ENCODE measurements at regions not wholly inside any gene's neighbourhood (a gene's known extent, or its start where the extent isn't known, plus 50 kb on each side); places are given as distances from the start of the nearest gene placed in this dataset.
A peak's percentile ranks its signal among the peaks of the same experiment; 100 is the strongest.

DNA sequence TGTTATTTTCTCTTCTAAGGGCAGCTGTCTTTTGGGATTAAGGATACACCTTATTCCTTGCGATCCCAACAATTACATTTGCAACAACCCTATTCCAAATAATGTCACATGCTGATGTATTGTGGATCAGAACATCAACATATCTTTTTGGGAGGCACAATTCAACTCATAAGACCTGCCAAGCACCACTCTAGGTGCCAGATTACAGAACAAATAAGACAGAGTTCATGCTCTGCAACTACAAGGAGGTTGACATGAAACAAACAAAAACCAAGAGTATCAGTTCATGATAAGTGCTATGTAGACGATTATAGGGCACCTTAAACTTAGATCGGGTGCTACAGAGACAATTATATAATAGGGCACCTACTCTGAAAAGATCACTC is 203.2 kb upstream of the SGK1 start:
- ATAC-seq (no peak), DNase-seq (no peak)
- Mint-ChIP-seq H3K4me1 (peaks cover 14% of the 10 kb centered on the region), H3K27me3 (no peaks in the 10 kb centered on the region), H3K27ac (peak overlapping the region; percentile 83), H3K36me3 (ENCODE audit: low read depth) (no peaks in the 10 kb centered on the region), H3K4me3 (no peak overlapping the region)
- H3K9me3 ChIP-seq (ENCODE audit: control insufficient read depth, low read length, poor library complexity, severe bottlenecking), result no peaks in the 10 kb centered on the region

DNA sequence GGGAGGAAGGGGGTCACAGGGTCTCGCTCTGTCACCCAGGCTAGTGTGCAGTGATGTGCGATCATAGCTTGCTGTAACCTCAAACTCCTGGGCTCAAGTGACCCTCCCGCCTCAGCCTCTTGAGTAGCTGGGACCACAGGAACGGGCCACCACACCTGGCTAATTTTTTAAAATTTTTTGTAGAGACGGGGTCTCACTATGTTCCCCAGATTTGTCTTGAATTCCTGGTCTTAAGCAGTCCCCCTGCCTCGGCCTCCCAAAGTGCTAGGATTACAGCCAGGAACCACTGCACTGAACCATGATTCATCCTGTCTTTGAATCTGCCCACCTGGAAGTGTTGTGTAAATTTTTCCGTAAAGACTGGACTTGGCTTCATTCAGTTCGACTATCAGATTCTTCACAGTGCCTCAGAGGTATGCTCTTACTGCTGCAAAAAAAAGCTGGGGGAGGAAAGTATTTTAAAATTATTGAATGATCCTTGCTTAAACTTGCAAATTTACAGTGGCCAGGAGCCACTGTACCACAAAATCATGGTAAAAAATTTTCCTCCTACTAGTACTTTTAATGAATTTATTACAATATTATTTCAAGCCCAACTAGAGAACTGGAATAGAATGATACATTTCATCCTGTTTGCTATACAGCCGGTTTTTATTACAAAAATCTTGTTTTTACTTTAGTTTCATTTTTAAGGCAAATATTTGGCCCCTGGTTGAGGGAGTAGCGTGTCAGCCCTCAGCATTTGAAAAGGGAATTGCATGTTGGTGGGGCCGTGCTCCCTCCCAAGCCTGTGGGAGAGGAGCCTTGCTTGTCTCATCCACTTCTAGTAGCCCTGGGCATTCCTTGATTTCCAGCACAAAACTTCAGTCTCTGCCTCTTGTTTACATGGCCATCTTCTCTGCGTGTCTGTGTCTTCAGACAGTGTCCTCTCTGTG is 202.5 kb upstream of the SGK1 start:
- H3K27ac Mint-ChIP-seq, result peak overlapping the region; percentile 83
- H3K4me3 Mint-ChIP-seq, result no peak overlapping the region
- DNase-seq (no peak), ATAC-seq (no peak)
- H3K27me3 Mint-ChIP-seq, result no peaks in the 10 kb centered on the region
- H3K36me3 Mint-ChIP-seq (ENCODE audit: low read depth), result no peaks in the 10 kb centered on the region
- peaks cover 14% of the 10 kb centered on the region for H3K4me1 Mint-ChIP-seq
- no peaks in the 10 kb centered on the region for H3K9me3 ChIP-seq (ENCODE audit: control insufficient read depth, low read length, poor library complexity, severe bottlenecking)

DNA sequence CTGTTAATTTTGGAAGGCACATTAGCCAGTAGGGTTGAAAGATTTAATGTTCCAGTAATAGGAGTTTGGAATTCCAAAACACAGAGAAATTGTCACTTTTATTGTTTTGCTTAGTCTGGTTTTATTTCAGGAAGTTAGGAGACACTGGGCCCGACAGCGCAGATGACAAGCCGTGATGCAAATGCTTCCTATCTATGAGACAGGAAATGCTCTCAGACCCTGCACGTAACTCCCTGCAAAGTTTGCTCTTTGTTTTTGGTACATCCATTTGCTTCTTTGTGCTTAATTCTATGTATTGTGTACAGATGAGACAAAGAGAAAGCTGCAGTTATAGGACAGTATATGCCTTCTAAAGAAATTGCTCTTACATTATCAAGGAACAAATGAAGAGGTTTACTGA is 201.6 kb upstream of the SGK1 start:
- Mint-ChIP-seq H3K4me1 (peaks cover 14% of the 10 kb centered on the region), H3K36me3 (ENCODE audit: low read depth) (no peaks in the 10 kb centered on the region), H3K4me3 (peak overlapping the region; percentile 5), H3K27ac (peak overlapping the region; percentile 83), H3K27me3 (no peaks in the 10 kb centered on the region)
- no peaks in the 10 kb centered on the region for H3K9me3 ChIP-seq (ENCODE audit: control insufficient read depth, low read length, poor library complexity, severe bottlenecking)
- DNase-seq, result no peak
- ATAC-seq, result peak; percentile 93

DNA sequence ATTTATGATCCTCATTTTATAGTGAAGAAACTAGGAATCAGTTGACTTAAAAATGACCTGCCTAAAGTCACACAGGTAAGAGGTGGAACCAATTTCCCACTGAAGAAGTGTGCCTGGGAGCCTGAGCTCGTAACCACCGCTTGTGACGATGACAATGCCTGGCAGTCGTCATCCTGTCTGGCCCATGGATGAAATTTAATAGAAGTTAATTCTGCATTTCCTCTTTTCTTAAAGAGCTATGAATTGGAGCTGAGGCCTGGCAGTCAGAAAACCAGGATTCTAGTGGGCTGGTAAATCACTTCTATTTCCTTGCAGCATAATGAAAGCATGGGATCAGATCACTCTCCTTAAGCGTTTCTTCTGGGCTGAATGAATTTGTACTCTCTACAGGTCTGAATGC is 200.0 kb upstream of the SGK1 start:
- H3K4me1 Mint-ChIP-seq, result peaks cover 15% of the 10 kb centered on the region
- no peaks in the 10 kb centered on the region for H3K9me3 ChIP-seq (ENCODE audit: control insufficient read depth, low read length, poor library complexity, severe bottlenecking)
- no peaks in the 10 kb centered on the region for H3K27me3 Mint-ChIP-seq
- H3K36me3 Mint-ChIP-seq (ENCODE audit: low read depth), result no peaks in the 10 kb centered on the region
- H3K27ac Mint-ChIP-seq, result peak overlapping the region; percentile 83
- ATAC-seq (no peak), DNase-seq (no peak)
- H3K4me3 Mint-ChIP-seq, result no peak overlapping the region

DNA sequence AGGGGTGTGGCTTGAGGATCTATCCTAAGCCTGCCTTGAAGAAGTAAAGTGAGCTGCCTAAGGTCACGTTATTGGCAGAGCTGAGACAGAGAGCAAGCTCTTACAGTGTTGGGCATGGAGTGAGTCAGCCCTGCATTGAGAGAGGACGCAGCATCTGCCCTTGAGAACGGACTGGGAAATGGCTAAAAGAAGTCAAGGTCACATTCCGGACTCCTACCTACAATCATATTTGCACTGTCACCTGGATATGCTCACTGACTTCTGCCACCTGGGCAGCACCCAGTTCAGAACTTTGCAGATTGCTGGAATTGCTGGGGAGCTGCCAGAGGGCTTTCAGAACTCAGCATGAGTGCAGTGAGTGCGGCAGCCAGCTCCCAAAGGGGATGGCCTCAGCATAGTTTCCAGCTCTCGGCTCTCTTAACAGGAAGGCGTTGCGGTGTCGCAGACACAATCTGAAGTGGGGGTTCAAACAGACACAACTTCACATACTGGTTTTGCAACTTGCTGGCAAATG is 199.3 kb upstream of the SGK1 start:
- Mint-ChIP-seq H3K4me1 (peaks cover 14% of the 10 kb centered on the region), H3K4me3 (no peak overlapping the region), H3K36me3 (ENCODE audit: low read depth) (no peaks in the 10 kb centered on the region), H3K27me3 (no peaks in the 10 kb centered on the region), H3K27ac (peak overlapping the region; percentile 83)
- ATAC-seq (no peak), DNase-seq (no peak)
- no peaks in the 10 kb centered on the region for H3K9me3 ChIP-seq (ENCODE audit: control insufficient read depth, low read length, poor library complexity, severe bottlenecking)

DNA sequence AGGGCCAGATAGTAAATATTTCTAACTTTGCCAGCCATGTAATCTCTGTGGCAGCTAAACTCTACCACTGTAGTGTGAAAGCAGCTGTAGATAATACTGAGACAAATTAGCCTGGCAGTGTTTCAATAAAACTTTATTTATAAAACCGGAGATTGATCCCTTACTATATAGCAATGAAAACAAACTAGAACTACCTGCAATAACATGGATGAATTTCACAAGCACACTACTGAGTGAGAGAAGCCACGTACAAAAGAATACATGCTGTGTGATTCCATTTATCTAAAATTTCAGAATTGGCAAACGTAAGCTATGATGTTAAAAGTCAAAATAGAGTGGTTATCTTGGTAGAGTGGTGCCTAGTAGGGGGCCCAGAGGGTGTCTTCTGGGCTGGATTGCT is 198.7 kb upstream of the SGK1 start:
- Mint-ChIP-seq H3K27me3 (no peaks in the 10 kb centered on the region), H3K36me3 (ENCODE audit: low read depth) (no peaks in the 10 kb centered on the region), H3K27ac (no peak overlapping the region), H3K4me3 (no peak overlapping the region), H3K4me1 (peaks cover 16% of the 10 kb centered on the region)
- no peak for ATAC-seq
- no peaks in the 10 kb centered on the region for H3K9me3 ChIP-seq (ENCODE audit: control insufficient read depth, low read length, poor library complexity, severe bottlenecking)
- DNase-seq, result no peak

DNA sequence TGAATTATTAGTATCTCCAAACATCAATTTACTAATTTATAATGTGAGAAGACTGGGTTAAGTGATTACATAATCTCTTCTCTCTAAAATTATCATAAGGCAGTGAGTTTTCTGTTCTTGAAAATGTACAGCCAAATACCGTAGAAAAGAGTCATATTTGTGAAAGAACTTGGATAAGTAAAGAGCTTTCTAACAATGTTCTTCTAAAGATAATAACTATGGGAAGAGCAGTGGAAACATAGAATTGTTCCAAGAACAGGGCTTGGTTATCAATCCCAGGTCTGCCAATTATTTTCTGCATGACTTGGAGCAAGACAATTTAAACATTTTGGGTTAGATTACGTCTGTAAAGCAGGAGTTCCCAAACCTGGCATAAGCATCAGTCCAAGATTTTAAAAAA is 198.1 kb upstream of the SGK1 start:
- DNase-seq (no peak), ATAC-seq (no peak)
- Mint-ChIP-seq H3K4me1 (peaks cover 15% of the 10 kb centered on the region), H3K27ac (no peak overlapping the region), H3K36me3 (ENCODE audit: low read depth) (no peaks in the 10 kb centered on the region), H3K27me3 (no peaks in the 10 kb centered on the region), H3K4me3 (no peak overlapping the region)
- H3K9me3 ChIP-seq (ENCODE audit: control insufficient read depth, low read length, poor library complexity, severe bottlenecking), result no peaks in the 10 kb centered on the region

DNA sequence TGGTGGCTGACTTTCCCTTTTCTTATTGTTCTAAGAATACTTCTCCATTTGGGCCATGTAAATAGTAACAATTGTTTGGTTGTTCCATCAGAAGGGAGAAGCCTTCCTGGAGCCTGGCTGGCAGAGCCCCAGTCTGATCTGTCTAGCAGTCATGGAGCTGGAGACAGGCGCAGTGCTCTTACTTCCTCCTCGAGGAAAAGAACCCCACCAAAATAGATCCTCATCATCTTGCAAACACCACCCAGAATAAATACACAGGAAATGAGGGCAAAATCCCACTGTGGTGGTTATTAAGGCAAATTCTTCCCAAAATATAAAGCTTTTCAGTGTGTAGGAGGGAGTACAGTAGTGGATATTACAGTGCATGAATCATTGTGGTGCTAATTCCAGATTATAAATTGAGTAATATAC is 195.1 kb upstream of the SGK1 start:
- DNase-seq, result no peak
- Mint-ChIP-seq H3K27me3 (no peaks in the 10 kb centered on the region), H3K27ac (no peak overlapping the region), H3K4me1 (peaks cover 5% of the 10 kb centered on the region), H3K4me3 (no peak overlapping the region), H3K36me3 (ENCODE audit: low read depth) (no peaks in the 10 kb centered on the region)
- no peaks in the 10 kb centered on the region for H3K9me3 ChIP-seq (ENCODE audit: control insufficient read depth, low read length, poor library complexity, severe bottlenecking)
- no peak for ATAC-seq

DNA sequence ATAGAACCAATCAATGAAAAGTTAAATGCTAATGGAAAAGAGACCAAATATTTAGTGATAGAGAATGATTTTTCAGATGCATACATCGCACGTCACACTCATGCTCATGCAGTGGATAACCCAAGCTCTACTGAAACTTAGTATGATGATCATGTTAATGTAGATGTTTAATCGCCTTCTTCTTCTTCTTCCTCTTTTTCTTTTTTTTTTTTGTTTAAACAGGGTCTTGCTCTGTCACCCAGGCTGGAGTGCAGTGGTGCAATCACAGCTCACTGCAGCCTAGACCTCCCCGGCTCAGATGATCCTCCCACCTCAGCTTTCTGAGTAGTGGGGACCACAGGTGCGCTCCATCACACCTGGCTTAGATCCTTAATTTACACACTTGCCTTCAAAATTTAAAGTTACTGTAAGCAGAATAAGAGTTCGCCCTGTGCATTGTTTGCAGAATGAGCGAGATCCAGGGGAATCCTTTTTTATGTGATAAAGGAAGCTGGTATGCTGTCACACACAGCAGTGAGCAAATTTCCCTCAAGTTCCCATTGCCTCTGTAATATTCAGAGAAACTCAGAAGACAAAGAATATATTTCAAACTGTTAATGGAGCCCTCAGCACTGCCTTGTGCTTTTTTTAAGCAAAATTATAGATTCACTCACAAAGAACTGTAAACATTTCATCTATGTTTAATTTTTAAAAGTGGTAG is 194.2 kb upstream of the SGK1 start:
- no peak for DNase-seq
- Mint-ChIP-seq H3K36me3 (ENCODE audit: low read depth) (no peaks in the 10 kb centered on the region), H3K4me3 (no peak overlapping the region), H3K27ac (no peak overlapping the region), H3K27me3 (no peaks in the 10 kb centered on the region), H3K4me1 (peaks cover 5% of the 10 kb centered on the region)
- no peak for ATAC-seq
- no peaks in the 10 kb centered on the region for H3K9me3 ChIP-seq (ENCODE audit: control insufficient read depth, low read length, poor library complexity, severe bottlenecking)

DNA sequence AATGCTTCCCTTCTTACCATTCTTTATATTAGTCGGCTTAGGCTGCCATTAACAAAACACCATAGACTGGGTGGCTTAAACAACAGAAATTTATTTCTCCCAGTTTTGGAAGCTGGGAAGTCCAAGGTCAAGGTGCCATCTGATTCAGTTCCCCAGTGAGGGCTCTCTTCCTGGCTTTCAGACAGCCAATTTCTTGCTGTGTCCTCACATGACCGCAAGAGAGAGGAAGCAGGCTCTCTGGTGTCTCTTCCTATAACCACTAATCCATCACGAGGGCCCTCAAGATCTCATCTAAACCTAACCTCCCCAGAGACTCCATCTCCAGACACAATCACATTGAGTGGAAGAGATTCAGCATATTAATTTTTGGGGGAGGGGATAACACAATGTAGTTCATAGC is 193.0 kb upstream of the SGK1 start:
- Mint-ChIP-seq H3K27me3 (no peaks in the 10 kb centered on the region), H3K36me3 (ENCODE audit: low read depth) (no peaks in the 10 kb centered on the region), H3K4me1 (peaks cover 5% of the 10 kb centered on the region), H3K4me3 (no peak overlapping the region), H3K27ac (no peak overlapping the region)
- DNase-seq, result no peak
- H3K9me3 ChIP-seq (ENCODE audit: control insufficient read depth, low read length, poor library complexity, severe bottlenecking), result no peaks in the 10 kb centered on the region
- ATAC-seq, result no peak

DNA sequence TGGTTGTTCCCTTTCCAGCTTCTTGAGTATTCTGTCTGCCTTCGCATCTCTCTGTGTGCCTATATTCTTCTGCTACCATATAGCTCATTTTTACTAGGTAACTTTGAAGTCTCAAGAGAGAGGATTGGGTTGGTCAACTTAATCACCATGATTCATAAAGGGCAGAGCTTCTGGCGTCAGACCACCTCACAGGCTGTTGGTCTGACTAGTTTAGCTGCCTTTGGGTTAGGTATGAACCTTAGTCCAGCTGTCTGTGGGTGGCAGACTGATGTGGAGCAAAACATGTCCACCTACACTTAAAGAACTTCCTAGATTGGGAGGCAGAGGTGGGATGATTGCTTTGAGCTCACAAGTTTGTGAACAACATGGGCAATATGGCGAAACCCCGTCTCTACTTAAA is 192.2 kb upstream of the SGK1 start:
- H3K36me3 Mint-ChIP-seq (ENCODE audit: low read depth), result no peaks in the 10 kb centered on the region
- no peak overlapping the region for H3K27ac Mint-ChIP-seq
- ATAC-seq (no peak), DNase-seq (no peak)
- H3K27me3 Mint-ChIP-seq, result no peaks in the 10 kb centered on the region
- H3K4me1 Mint-ChIP-seq, result peaks cover 5% of the 10 kb centered on the region
- no peak overlapping the region for H3K4me3 Mint-ChIP-seq
- no peaks in the 10 kb centered on the region for H3K9me3 ChIP-seq (ENCODE audit: control insufficient read depth, low read length, poor library complexity, severe bottlenecking)

DNA sequence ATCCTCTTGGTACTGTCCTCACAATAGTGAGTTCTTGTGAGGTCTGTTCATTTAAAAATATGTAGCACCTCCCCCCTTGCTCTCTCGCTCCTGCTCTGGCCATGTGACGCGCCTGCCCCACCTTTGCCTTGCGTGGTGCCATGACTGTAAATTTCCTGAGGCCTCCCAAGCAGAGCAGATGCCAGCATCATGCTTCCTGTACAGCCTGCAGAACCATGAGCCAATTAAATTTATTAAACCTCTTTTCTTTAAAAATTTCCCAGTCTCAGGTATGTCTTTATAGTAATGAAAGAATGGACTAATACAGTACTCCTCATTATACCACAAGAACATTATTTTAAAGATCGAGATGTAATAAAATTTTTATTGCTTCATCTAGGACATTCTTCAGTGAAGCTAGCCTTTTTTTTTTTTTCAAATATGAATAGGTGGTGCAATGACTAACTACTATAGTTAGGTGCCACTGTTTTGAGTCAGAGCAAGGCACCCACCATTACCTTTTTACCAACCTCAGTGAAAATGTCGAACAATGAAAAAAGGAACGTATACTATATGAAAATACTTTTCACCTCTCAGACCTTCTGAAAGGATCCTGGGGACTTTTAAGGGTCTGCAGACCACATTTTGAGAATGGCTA is 191.1 kb upstream of the SGK1 start:
- H3K4me3 Mint-ChIP-seq, result no peak overlapping the region
- H3K36me3 Mint-ChIP-seq (ENCODE audit: low read depth), result no peaks in the 10 kb centered on the region
- H3K27me3 Mint-ChIP-seq, result no peaks in the 10 kb centered on the region
- no peaks in the 10 kb centered on the region for H3K9me3 ChIP-seq (ENCODE audit: control insufficient read depth, low read length, poor library complexity, severe bottlenecking)
- peaks cover 5% of the 10 kb centered on the region for H3K4me1 Mint-ChIP-seq
- ATAC-seq (no peak), DNase-seq (no peak)
- H3K27ac Mint-ChIP-seq, result no peak overlapping the region

DNA sequence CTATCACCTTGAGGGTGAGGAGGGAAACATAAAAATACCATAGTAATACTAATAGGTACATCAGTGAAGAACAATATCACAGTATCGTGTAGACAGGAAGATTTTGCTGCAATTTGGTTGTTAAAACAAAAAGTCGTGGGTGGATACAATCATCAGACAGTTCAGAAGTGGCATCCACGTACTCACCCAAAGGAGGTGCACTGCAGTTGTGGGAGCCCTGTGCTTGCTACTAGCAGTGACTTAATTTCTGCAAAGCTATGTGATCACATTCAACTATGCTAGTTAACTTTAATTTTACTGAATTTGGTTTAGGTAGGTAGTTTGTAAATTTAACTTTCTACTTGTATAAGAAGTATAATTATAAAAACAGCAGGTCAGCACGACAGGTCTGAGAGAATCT is 188.2 kb upstream of the SGK1 start:
- Mint-ChIP-seq H3K27ac (no peak overlapping the region), H3K27me3 (peaks cover 5% of the 10 kb centered on the region), H3K4me1 (peaks cover 4% of the 10 kb centered on the region), H3K36me3 (ENCODE audit: low read depth) (no peaks in the 10 kb centered on the region), H3K4me3 (no peak overlapping the region)
- DNase-seq (no peak), ATAC-seq (no peak)
- no peaks in the 10 kb centered on the region for H3K9me3 ChIP-seq (ENCODE audit: control insufficient read depth, low read length, poor library complexity, severe bottlenecking)

All from T-helper 17 cell (primary cell).